BLaER1 treated with 17β-estradiol and CSF1 and Interleukin-3, amounts not matched to agents 10 nM and 100 nM (cell line): ENCODE measurements at regions not wholly inside any gene's neighbourhood (a gene's known extent, or its start where the extent isn't known, plus 50 kb on each side); places are given as distances from the start of the nearest gene placed in this dataset.

Experiments
- H3K27ac ChIP-seq, 11 experiments: shearing (Covaris generic); formaldehyde crosslinking; 2 replicates each; pipeline ENCODE4 v1.8.1; 2022
- H3K27me3 ChIP-seq, 11 experiments: shearing (Covaris generic); formaldehyde crosslinking; 2 replicates each; pipeline ENCODE4 v1.8.1; 2022
- H3K36me3 ChIP-seq, 11 experiments: shearing (Covaris generic); formaldehyde crosslinking; 2 replicates each; pipeline ENCODE4 v1.8.1; 2022
- H3K4me1 ChIP-seq, 10 experiments: shearing (Covaris generic); formaldehyde crosslinking; 2 replicates each; pipeline ENCODE4 v1.8.1; 2022
- H3K4me2 ChIP-seq, 11 experiments: shearing (Covaris generic); formaldehyde crosslinking; 2 replicates each; pipeline ENCODE4 v1.8.1; 2022
- H3K4me3 ChIP-seq, 10 experiments: shearing (Covaris generic); formaldehyde crosslinking; 2 replicates each; pipeline ENCODE4 v1.8.1; 2022
- H3K9ac ChIP-seq, 11 experiments: shearing (Covaris generic); formaldehyde crosslinking; 2 replicates each; pipeline ENCODE4 v1.8.1; 2022
- H3K9me3 ChIP-seq, 11 experiments: shearing (Covaris generic); formaldehyde crosslinking; replicated peaks in 1 of 11; 2 replicates each; pipeline ENCODE4 v1.8.1; 2022
- H4K20me1 ChIP-seq, 11 experiments: shearing (Covaris generic); formaldehyde crosslinking; 2 replicates each; pipeline ENCODE4 v1.8.1; 2022
- Cebpa-rat ChIP-seq, 11 experiments: shearing (Covaris generic); IDR thresholded peaks; 2 replicates each; pipeline ENCODE4 v1.8.1; 2022

- Histone ChIP-seq H3K4me2 (no peak overlapping the region), H3K9me3 (no peaks in the 10 kb centered on the region), H3K27ac (no peak overlapping the region), H3K4me1 (no peaks in the 10 kb centered on the region), H3K36me3 (no peaks in the 10 kb centered on the region), H3K9ac (no peak overlapping the region), H3K4me3 (no peak overlapping the region), H3K27me3 (no peaks in the 10 kb centered on the region), H4K20me1 (no peaks in the 10 kb centered on the region)
- TF ChIP-seq Cebpa-rat (IDR thresholded peaks at IDR 0.05), result no peak
Measured at GRCh38 chr16:80084614-80085013, 456.2 kb upstream of the DYNLRB2 start.

- H3K4me1 ChIP-seq, result no peaks in the 10 kb centered on the region
- no peak overlapping the region for H3K9ac ChIP-seq
- H4K20me1 ChIP-seq, result no peaks in the 10 kb centered on the region
- H3K9me3 ChIP-seq, result no peaks in the 10 kb centered on the region
- no peak overlapping the region for H3K4me2 ChIP-seq
- H3K27me3 ChIP-seq, result no peaks in the 10 kb centered on the region
- H3K36me3 ChIP-seq, result no peaks in the 10 kb centered on the region
- H3K27ac ChIP-seq, result no peak overlapping the region
- no peak overlapping the region for H3K4me3 ChIP-seq
- TF ChIP-seq Cebpa-rat (IDR thresholded peaks at IDR 0.05), result peak in 2 of 11 experiments; percentile 21 to 37; a peak in 2 of 22 replicates
Measured at GRCh38 chr16:80084163-80084562, 456.6 kb upstream of the DYNLRB2 start.

- H3K4me2 ChIP-seq, result no peak overlapping the region
- no peaks in the 10 kb centered on the region for H3K36me3 ChIP-seq
- no peaks in the 10 kb centered on the region for H3K9me3 ChIP-seq
- H3K27me3 ChIP-seq, result no peaks in the 10 kb centered on the region
- H4K20me1 ChIP-seq, result no peaks in the 10 kb centered on the region
- H3K4me3 ChIP-seq, result no peak overlapping the region
- no peak for TF ChIP-seq Cebpa-rat (IDR thresholded peaks at IDR 0.05)
- H3K9ac ChIP-seq, result no peak overlapping the region
- no peak overlapping the region for H3K27ac ChIP-seq
- H3K4me1 ChIP-seq, result no peaks in the 10 kb centered on the region
Measured at GRCh38 chr16:80082906-80083305, 457.9 kb upstream of the DYNLRB2 start.

GRCh38 chr16:80081846-80082245 is 458.9 kb upstream of the DYNLRB2 start:
- Histone ChIP-seq H3K4me1 (no peaks in the 10 kb centered on the region), H4K20me1 (no peaks in the 10 kb centered on the region), H3K4me3 (no peak overlapping the region), H3K9me3 (no peaks in the 10 kb centered on the region), H3K27me3 (no peaks in the 10 kb centered on the region), H3K36me3 (no peaks in the 10 kb centered on the region), H3K27ac (no peak overlapping the region), H3K9ac (no peak overlapping the region), H3K4me2 (no peak overlapping the region)
- no peak for TF ChIP-seq Cebpa-rat (IDR thresholded peaks at IDR 0.05)

- Histone ChIP-seq H3K9me3 (no peaks in the 10 kb centered on the region), H3K27me3 (no peaks in the 10 kb centered on the region), H3K9ac (no peak overlapping the region), H3K4me3 (no peak overlapping the region), H3K4me1 (no peaks in the 10 kb centered on the region), H3K36me3 (no peaks in the 10 kb centered on the region), H3K27ac (no peak overlapping the region), H4K20me1 (no peaks in the 10 kb centered on the region), H3K4me2 (no peak overlapping the region)
- TF ChIP-seq Cebpa-rat (IDR thresholded peaks at IDR 0.05), result no peak
Measured at GRCh38 chr16:80080287-80080851, 460.4 kb upstream of the DYNLRB2 start.

- no peak for TF ChIP-seq Cebpa-rat (IDR thresholded peaks at IDR 0.05)
- Histone ChIP-seq H3K9ac (no peak overlapping the region), H3K4me1 (no peaks in the 10 kb centered on the region), H3K4me2 (no peak overlapping the region), H3K4me3 (no peak overlapping the region), H3K36me3 (no peaks in the 10 kb centered on the region), H3K9me3 (no peaks in the 10 kb centered on the region), H3K27me3 (no peaks in the 10 kb centered on the region), H3K27ac (no peak overlapping the region), H4K20me1 (no peaks in the 10 kb centered on the region)
Measured at GRCh38 chr16:80079072-80079471, 461.7 kb upstream of the DYNLRB2 start.

GRCh38 chr16:80077696-80078095 is 463.1 kb upstream of the DYNLRB2 start:
- no peak overlapping the region for H3K27ac ChIP-seq
- no peaks in the 10 kb centered on the region for H3K4me1 ChIP-seq
- no peaks in the 10 kb centered on the region for H3K9me3 ChIP-seq
- H3K4me2 ChIP-seq, result no peak overlapping the region
- H3K27me3 ChIP-seq, result no peaks in the 10 kb centered on the region
- no peak for TF ChIP-seq Cebpa-rat (IDR thresholded peaks at IDR 0.05)
- H3K4me3 ChIP-seq, result no peak overlapping the region
- H3K36me3 ChIP-seq, result no peaks in the 10 kb centered on the region
- no peak overlapping the region for H3K9ac ChIP-seq
- no peaks in the 10 kb centered on the region for H4K20me1 ChIP-seq

GRCh38 chr16:80074329-80074728 is 466.5 kb upstream of the DYNLRB2 start:
- H3K27me3 ChIP-seq, result no peaks in the 10 kb centered on the region
- H3K9me3 ChIP-seq, result no peaks in the 10 kb centered on the region
- TF ChIP-seq Cebpa-rat (IDR thresholded peaks at IDR 0.05), result no peak
- no peaks in the 10 kb centered on the region for H3K4me1 ChIP-seq
- H3K36me3 ChIP-seq, result no peaks in the 10 kb centered on the region
- no peak overlapping the region for H3K4me2 ChIP-seq
- no peak overlapping the region for H3K9ac ChIP-seq
- no peak overlapping the region for H3K4me3 ChIP-seq
- H3K27ac ChIP-seq, result no peak overlapping the region
- no peaks in the 10 kb centered on the region for H4K20me1 ChIP-seq

- TF ChIP-seq Cebpa-rat (IDR thresholded peaks at IDR 0.05), result no peak
- no peaks in the 10 kb centered on the region for H3K27me3 ChIP-seq
- H3K9me3 ChIP-seq, result no peaks in the 10 kb centered on the region
- no peak overlapping the region for H3K4me2 ChIP-seq
- H3K4me3 ChIP-seq, result no peak overlapping the region
- H3K9ac ChIP-seq, result no peak overlapping the region
- no peak overlapping the region for H3K27ac ChIP-seq
- no peaks in the 10 kb centered on the region for H3K36me3 ChIP-seq
- no peaks in the 10 kb centered on the region for H4K20me1 ChIP-seq
- no peaks in the 10 kb centered on the region for H3K4me1 ChIP-seq
Measured at GRCh38 chr16:80071964-80072456, 468.8 kb upstream of the DYNLRB2 start.

- no peak overlapping the region for H3K4me2 ChIP-seq
- H3K9me3 ChIP-seq, result no peaks in the 10 kb centered on the region
- no peak overlapping the region for H3K27ac ChIP-seq
- no peak overlapping the region for H3K4me3 ChIP-seq
- H3K36me3 ChIP-seq, result no peaks in the 10 kb centered on the region
- H3K4me1 ChIP-seq, result no peaks in the 10 kb centered on the region
- no peaks in the 10 kb centered on the region for H4K20me1 ChIP-seq
- H3K27me3 ChIP-seq, result no peaks in the 10 kb centered on the region
- TF ChIP-seq Cebpa-rat (IDR thresholded peaks at IDR 0.05), result no peak
- no peak overlapping the region for H3K9ac ChIP-seq
Measured at GRCh38 chr16:80066805-80067580, 466.5 kb upstream of the MAF start.
